ENCODE measurements at regions not wholly inside any gene's neighbourhood (a gene's known extent, or its start where the extent isn't known, plus 50 kb on each side); places are given as distances from the start of the nearest gene placed in this dataset.

GRCh38 chr21:38917043-38917774 lies 111.5 kb downstream of the ETS2 start (continued):
- no peak for TF ChIP-seq KLF5 (IDR thresholded peaks at IDR 0.05; ENCODE audit: partially characterized antibody)
- TF ChIP-seq, protein P1, sequence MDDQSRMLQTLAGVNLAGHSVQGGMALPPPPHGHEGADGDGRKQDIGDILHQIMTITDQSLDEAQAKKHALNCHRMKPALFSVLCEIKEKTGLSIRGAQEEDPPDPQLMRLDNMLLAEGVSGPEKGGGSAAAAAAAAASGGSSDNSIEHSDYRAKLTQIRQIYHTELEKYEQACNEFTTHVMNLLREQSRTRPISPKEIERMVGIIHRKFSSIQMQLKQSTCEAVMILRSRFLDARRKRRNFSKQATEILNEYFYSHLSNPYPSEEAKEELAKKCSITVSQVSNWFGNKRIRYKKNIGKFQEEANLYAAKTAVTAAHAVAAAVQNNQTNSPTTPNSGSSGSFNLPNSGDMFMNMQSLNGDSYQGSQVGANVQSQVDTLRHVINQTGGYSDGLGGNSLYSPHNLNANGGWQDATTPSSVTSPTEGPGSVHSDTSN (IDR thresholded peaks at IDR 0.05; ENCODE audit: insufficient replicate concordance, low read depth, low read length) = no peak
- TF ChIP-seq, protein P2, sequence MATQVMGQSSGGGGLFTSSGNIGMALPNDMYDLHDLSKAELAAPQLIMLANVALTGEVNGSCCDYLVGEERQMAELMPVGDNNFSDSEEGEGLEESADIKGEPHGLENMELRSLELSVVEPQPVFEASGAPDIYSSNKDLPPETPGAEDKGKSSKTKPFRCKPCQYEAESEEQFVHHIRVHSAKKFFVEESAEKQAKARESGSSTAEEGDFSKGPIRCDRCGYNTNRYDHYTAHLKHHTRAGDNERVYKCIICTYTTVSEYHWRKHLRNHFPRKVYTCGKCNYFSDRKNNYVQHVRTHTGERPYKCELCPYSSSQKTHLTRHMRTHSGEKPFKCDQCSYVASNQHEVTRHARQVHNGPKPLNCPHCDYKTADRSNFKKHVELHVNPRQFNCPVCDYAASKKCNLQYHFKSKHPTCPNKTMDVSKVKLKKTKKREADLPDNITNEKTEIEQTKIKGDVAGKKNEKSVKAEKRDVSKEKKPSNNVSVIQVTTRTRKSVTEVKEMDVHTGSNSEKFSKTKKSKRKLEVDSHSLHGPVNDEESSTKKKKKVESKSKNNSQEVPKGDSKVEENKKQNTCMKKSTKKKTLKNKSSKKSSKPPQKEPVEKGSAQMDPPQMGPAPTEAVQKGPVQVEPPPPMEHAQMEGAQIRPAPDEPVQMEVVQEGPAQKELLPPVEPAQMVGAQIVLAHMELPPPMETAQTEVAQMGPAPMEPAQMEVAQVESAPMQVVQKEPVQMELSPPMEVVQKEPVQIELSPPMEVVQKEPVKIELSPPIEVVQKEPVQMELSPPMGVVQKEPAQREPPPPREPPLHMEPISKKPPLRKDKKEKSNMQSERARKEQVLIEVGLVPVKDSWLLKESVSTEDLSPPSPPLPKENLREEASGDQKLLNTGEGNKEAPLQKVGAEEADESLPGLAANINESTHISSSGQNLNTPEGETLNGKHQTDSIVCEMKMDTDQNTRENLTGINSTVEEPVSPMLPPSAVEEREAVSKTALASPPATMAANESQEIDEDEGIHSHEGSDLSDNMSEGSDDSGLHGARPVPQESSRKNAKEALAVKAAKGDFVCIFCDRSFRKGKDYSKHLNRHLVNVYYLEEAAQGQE (IDR thresholded peaks at IDR 0.05; ENCODE audit: low read depth, low read length) = no peak

GRCh38 chr21:38916214-38916964 lies 110.7 kb downstream of the ETS2 start:
- SMC1A ChIA-PET (ENCODE audit: uncharacterized antibody, unreplicated experiment) = no interaction called here
- intact Hi-C loops (cut with micrococcal nuclease; ENCODE audit: unreplicated experiment) (no loop called here), in situ Hi-C loops (cut with MboI) (no loop called here)
- no peaks in the 10 kb centered on the region for H3K27me3 ChIP-seq (replicated peaks in 1 of 2; ENCODE audit: control insufficient read depth in 2 of 2, insufficient read depth in 2 of 2, low read length in 1 of 2)
- FAIRE-seq (no peak), ATAC-seq (no peak), DNase-seq (ENCODE audit: low read depth, low spot score) (no peak)
- no peak overlapping the region for H3K4me2 ChIP-seq (ENCODE audit: control insufficient read depth, insufficient read depth)
- RAD21 ChIA-PET (ENCODE audit: unreplicated experiment) = no interaction called here
- no peaks in the 10 kb centered on the region for H3K79me2 ChIP-seq (ENCODE audit: control insufficient read depth, insufficient read depth, low read length)
- WGBS (ENCODE audit: insufficient coverage, insufficient replicate concordance, low lambda C conversion rate, missing lambda C conversion rate) = 95% methylated on average over 1 of the region's 1 CpG
- BruUV-seq (replicated peaks) = no TSS peak
- H4K20me1 ChIP-seq (ENCODE audit: control insufficient read depth, insufficient read depth) = no peaks in the 10 kb centered on the region
- no peaks in the 10 kb centered on the region for H3K36me3 ChIP-seq (ENCODE audit: control insufficient read depth in 2 of 2, insufficient read depth in 2 of 2, low read length in 1 of 2)
- CTCF ChIA-PET = no interaction called here
- no peaks in the 10 kb centered on the region for H3K4me1 ChIP-seq (ENCODE audit: control insufficient read depth, insufficient read depth, low read length)
- no peak overlapping the region for H3K9ac ChIP-seq (ENCODE audit: control insufficient read depth, insufficient read depth, low read length)
- H3K9me3 ChIP-seq (replicated peaks; ENCODE audit: control insufficient read depth, insufficient read depth, low read length) = no peaks in the 10 kb centered on the region
- POLR2A ChIA-PET = no interaction called here
- no peak overlapping the region for H2AFZ ChIP-seq (ENCODE audit: control insufficient read depth, low read depth, low read length)
- H3K4me3 ChIP-seq = no peak overlapping the region
- no peak overlapping the region for H3K27ac ChIP-seq (ENCODE audit: control insufficient read depth, insufficient read depth)
- TF ChIP-seq NFIC (IDR thresholded peaks at IDR 0.05; ENCODE audit: low read depth, low read length) (no peak), SIX5 (IDR thresholded peaks at IDR 0.05; ENCODE audit: low read depth, low read length, severe bottlenecking) (no peak), ZNF592 (IDR thresholded peaks at IDR 0.05) (no peak), FOXK2 (IDR thresholded peaks at IDR 0.05) (no peak), STAT3 (IDR thresholded peaks at IDR 0.05; ENCODE audit: low read depth, low read length) (no peak)

Data from GM12878 (cell line).